ENCODE measurements at regions not wholly inside any gene's neighbourhood (a gene's known extent, or its start where the extent isn't known, plus 50 kb on each side); places are given as distances from the start of the nearest gene placed in this dataset.

DNA sequence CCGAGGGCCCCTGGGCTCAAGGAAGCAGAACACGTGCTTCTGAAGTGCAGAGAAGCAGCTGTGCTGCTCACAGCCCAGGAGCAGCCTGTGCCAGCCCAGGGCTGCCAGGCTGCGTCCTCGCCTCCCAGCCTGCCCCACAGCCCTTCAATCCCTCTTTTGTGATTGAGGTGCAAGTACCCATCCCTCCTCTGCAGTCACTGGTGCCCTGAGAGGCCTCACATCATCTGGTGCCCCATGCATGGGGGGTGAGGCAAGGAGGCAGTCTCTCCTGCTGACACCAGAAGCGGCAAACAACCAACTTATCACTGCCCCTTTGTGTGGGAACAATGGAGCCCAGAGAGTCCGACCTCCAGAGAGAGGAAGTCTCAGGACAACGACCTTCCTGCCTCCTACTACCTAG lies 49.8 kb upstream of the FGFR2 start:
- Histone ChIP-seq H3K27ac (ENCODE audit: low read length) (no peak overlapping the region), H3K9me3 (ENCODE audit: control insufficient read depth, insufficient read depth, low read depth, low read length) (no peaks in the 10 kb centered on the region), H3K27me3 (ENCODE audit: control insufficient read depth, insufficient read depth, low read length) (no peaks in the 10 kb centered on the region), H3K36me3 (ENCODE audit: control insufficient read depth, insufficient read depth, low read length) (no peaks in the 10 kb centered on the region), H3K4me3 (ENCODE audit: low read depth in 2 of 2, low read length in 2 of 2) (no peak overlapping the region), H3K4me1 (ENCODE audit: control insufficient read depth, insufficient read depth, low read length) (no peaks in the 10 kb centered on the region)
- no TSS peak for BruUV-seq (replicated peaks)
- in situ Hi-C loops (cut with HindIII; ENCODE audit: low pct_unique_long_range_greater_than_20kb, low sequenced_read_pairs) = no loop called here
- TF ChIP-seq SIN3A (IDR thresholded peaks at IDR 0.05; ENCODE audit: borderline replicate concordance, insufficient read depth, low read depth, low read length) (no peak), POLR2AphosphoS5 (IDR thresholded peaks at IDR 0.05; ENCODE audit: low read depth, low read length) (no peak), TCF7L2 (IDR thresholded peaks at IDR 0.05; ENCODE audit: low read depth, low read length) (no peak)
- TF ChIP-seq, protein P1, sequence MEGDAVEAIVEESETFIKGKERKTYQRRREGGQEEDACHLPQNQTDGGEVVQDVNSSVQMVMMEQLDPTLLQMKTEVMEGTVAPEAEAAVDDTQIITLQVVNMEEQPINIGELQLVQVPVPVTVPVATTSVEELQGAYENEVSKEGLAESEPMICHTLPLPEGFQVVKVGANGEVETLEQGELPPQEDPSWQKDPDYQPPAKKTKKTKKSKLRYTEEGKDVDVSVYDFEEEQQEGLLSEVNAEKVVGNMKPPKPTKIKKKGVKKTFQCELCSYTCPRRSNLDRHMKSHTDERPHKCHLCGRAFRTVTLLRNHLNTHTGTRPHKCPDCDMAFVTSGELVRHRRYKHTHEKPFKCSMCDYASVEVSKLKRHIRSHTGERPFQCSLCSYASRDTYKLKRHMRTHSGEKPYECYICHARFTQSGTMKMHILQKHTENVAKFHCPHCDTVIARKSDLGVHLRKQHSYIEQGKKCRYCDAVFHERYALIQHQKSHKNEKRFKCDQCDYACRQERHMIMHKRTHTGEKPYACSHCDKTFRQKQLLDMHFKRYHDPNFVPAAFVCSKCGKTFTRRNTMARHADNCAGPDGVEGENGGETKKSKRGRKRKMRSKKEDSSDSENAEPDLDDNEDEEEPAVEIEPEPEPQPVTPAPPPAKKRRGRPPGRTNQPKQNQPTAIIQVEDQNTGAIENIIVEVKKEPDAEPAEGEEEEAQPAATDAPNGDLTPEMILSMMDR (IDR thresholded peaks at IDR 0.05) = no peak
- TF ChIP-seq, protein P2, sequence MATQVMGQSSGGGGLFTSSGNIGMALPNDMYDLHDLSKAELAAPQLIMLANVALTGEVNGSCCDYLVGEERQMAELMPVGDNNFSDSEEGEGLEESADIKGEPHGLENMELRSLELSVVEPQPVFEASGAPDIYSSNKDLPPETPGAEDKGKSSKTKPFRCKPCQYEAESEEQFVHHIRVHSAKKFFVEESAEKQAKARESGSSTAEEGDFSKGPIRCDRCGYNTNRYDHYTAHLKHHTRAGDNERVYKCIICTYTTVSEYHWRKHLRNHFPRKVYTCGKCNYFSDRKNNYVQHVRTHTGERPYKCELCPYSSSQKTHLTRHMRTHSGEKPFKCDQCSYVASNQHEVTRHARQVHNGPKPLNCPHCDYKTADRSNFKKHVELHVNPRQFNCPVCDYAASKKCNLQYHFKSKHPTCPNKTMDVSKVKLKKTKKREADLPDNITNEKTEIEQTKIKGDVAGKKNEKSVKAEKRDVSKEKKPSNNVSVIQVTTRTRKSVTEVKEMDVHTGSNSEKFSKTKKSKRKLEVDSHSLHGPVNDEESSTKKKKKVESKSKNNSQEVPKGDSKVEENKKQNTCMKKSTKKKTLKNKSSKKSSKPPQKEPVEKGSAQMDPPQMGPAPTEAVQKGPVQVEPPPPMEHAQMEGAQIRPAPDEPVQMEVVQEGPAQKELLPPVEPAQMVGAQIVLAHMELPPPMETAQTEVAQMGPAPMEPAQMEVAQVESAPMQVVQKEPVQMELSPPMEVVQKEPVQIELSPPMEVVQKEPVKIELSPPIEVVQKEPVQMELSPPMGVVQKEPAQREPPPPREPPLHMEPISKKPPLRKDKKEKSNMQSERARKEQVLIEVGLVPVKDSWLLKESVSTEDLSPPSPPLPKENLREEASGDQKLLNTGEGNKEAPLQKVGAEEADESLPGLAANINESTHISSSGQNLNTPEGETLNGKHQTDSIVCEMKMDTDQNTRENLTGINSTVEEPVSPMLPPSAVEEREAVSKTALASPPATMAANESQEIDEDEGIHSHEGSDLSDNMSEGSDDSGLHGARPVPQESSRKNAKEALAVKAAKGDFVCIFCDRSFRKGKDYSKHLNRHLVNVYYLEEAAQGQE (IDR thresholded peaks at IDR 0.05; ENCODE audit: insufficient read depth in 1 of 2, low read depth in 2 of 2, low read length in 1 of 2) = no peak
- ChIA-PET POLR2A (no interaction called here), CTCF (no interaction called here)
- no peak for ATAC-seq
- no peak for DNase-seq (ENCODE audit: low read depth, low spot score)
- intact Hi-C loops (cut with micrococcal nuclease; ENCODE audit: unreplicated experiment) = no loop called here

All from Panc1 (cell line).